ENCODE measurements at regions not wholly inside any gene's neighbourhood (a gene's known extent, or its start where the extent isn't known, plus 50 kb on each side); places are given as distances from the start of the nearest gene placed in this dataset.

DNA sequence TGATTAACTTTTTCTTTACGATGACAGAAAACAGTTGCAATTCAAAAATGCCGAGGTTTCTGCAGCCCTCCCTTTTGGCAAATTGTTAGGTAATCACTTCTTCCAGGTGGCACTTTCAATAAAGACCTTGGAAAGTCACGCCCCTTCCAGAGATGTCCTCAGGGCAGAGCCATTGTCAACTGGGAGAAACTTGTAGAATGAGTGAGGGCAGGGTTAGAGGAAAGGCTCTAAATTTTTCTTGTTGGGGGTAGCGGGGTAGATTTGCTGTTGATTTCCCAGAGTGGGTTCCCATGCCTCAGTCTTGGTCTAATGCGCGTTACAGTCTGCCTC lies 421.1 kb downstream of the FGF9 start:
- DNase-seq (ENCODE audit: low read depth) = no peak
- no peak for TF ChIP-seq CTCF (IDR thresholded peaks at IDR 0.05; ENCODE audit: low read length, missing control alignments)
- no peak overlapping the region for H3K4me3 ChIP-seq (replicated peaks; ENCODE audit: low read depth, low read length)

DNA sequence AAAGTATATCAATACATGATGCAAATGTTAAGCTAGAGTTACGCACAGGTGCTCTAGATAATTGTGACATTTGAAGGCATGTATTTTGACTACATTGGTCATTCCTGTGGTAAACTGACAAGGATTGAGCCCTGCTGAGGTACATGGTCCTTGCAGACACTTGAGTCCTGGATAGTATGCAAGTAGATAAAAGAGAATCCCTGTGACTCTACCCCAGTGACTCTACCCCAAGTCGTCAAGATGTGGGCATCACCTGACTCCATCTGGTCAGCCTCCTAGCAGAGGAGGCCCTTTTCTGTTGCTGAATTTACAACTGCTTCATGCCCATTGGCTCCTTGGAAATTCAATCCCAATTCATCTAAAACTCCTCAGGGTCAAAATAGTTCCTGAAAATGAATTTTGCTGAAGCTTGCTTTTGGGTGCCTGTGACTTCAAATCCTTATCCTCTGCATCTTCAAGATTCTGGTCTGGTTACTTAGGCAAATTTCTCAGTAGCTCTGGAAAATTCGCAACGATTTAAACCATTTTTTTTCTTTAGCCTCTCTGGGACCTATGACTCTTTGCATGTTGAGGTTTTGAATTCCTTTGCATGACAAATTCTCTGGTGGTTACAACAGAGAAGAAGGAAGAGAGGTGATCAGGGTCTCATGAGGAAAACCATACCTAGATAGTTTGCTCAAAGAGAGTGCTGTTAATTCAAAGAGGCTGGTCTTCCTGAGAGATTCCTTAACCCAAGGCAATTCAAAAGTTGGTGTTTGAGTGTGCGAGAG lies 422.1 kb downstream of the FGF9 start:
- TF ChIP-seq CTCF (IDR thresholded peaks at IDR 0.05; ENCODE audit: low read length, missing control alignments) = no peak
- H3K4me3 ChIP-seq (replicated peaks; ENCODE audit: low read depth, low read length) = no peak overlapping the region
- no peak for DNase-seq (ENCODE audit: low read depth)

- no peak for DNase-seq (ENCODE audit: low read depth)
- H3K4me3 ChIP-seq (replicated peaks; ENCODE audit: low read depth, low read length) = no peak overlapping the region
- TF ChIP-seq CTCF (IDR thresholded peaks at IDR 0.05; ENCODE audit: low read length, missing control alignments) = no peak
Observed at GRCh38 chr13:22095794-22096193, 424.9 kb downstream of the FGF9 start.

DNA sequence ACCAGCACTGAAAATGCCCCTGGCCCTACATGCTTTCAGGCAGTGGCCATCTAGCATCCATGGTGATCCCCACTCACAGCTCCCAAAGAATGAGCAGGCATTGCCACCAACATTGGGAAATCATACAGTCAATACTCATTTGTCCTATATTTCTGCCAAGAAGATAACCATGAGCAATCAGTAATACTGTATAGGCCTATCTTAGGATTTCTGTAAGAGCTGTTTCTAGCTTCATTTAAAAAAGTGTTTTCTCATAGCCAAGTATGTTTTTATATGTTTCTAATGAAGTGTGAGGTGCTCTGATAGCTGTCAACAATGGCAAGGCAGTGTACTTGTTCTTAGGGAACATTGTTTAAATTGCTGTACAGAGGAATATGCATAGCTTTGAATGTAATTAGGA lies 428.7 kb downstream of the FGF9 start:
- TF ChIP-seq CTCF (IDR thresholded peaks at IDR 0.05; ENCODE audit: low read length, missing control alignments) = no peak
- DNase-seq (ENCODE audit: low read depth) = no peak
- no peak overlapping the region for H3K4me3 ChIP-seq (replicated peaks; ENCODE audit: low read depth, low read length)

- H3K4me3 ChIP-seq (replicated peaks; ENCODE audit: low read depth, low read length) = no peak overlapping the region
- no peak for TF ChIP-seq CTCF (IDR thresholded peaks at IDR 0.05; ENCODE audit: low read length, missing control alignments)
- DNase-seq (ENCODE audit: low read depth) = no peak
Observed at GRCh38 chr13:22102271-22102670, 431.4 kb downstream of the FGF9 start.

GRCh38 chr13:22103046-22104027 lies 432.5 kb downstream of the FGF9 start:
- no peak overlapping the region for H3K4me3 ChIP-seq (replicated peaks; ENCODE audit: low read depth, low read length)
- no peak for TF ChIP-seq CTCF (IDR thresholded peaks at IDR 0.05; ENCODE audit: low read length, missing control alignments)
- DNase-seq (ENCODE audit: low read depth) = no peak
